Upper lobe of left lung (tissue), 4 donors: ENCODE measurements at regions not wholly inside any gene's neighbourhood (a gene's known extent, or its start where the extent isn't known, plus 50 kb on each side); places are given as distances from the start of the nearest gene placed in this dataset.

ENCODE experiments used
- CTCF ChIP-seq, 6 experiments: fragments of 450-650 bp in 4 of 6; fragments of 200-600 bp in 2 of 6; sonication (generic) in 2 of 6; IDR thresholded peaks; one replicate each; pipeline ENCODE4 v1.5.1; 2016 to 2019; ENCODE audit warnings: antibody characterized with exemption in 6 of 6
- EP300 ChIP-seq, 4 donors: sonication (generic); formaldehyde crosslinking; IDR thresholded peaks; one replicate each; pipeline ENCODE4 v1.5.1; 2017; ENCODE audit warnings: antibody characterized with exemption in 4 of 4, control low read depth in 2 of 4
- POLR2AphosphoS5 ChIP-seq, 2 donors: sonication (generic); formaldehyde crosslinking; IDR thresholded peaks; one replicate each; pipeline ENCODE4 v1.5.1; 2017; ENCODE audit warnings: antibody characterized with exemption in 2 of 2

DNA sequence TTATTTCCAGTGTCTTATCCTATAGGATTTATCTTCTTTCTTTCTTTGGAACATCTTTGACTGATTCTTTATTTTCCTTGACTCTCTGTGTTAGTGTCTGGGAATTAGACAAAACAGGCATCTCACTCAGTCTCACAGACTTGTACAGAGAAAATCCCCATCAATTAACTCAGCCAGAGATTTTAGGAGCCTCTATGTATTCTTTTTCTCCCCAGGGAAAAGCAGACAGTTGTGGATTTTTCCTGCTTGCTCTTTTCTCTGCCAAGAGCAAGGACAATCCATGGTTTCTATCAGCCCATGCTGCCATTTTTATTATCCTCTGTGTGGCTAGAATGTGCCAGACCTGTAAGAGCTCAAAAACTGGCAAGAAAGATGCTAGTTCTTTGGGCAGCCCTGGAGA is 595.1 kb downstream of the SNAPC1 start:
- TF ChIP-seq EP300 (IDR thresholded peaks at IDR 0.05) = no peak
- TF ChIP-seq POLR2AphosphoS5 (IDR thresholded peaks at IDR 0.05) = no peak
- no peak for TF ChIP-seq CTCF (IDR thresholded peaks at IDR 0.05)
